ENCODE measurements at regions not wholly inside any gene's neighbourhood (a gene's known extent, or its start where the extent isn't known, plus 50 kb on each side); places are given as distances from the start of the nearest gene placed in this dataset.

DNA sequence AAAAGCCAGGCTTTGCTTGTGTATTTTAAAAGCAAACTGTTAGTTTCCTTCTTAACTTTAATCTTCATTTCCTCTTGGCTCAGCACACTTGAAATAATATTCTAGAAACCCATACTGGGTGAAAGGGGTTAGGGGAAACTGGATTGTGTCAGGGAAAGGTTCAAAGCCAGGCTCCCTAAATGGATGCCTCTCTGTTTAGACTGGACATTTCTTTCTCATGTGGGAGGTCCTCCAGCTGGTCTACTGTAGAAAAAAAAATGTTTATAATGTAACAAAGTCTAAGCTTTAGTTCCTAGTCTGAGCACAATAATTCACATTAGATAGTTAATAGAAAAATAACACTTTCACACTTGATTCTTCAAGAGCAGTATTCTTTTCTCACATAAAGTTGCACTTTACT, 89.0 kb upstream of the AKIRIN2 start:
- Histone ChIP-seq H3K36me3 (ENCODE audit: control insufficient read depth in 2 of 2, extremely low read depth in 1 of 2, insufficient read depth in 2 of 2, low read length in 2 of 2) (no peaks in the 10 kb centered on the region), H4K20me1 (replicated peaks; ENCODE audit: control insufficient read depth, extremely low read depth, insufficient read depth, low read length) (no peaks in the 10 kb centered on the region), H3K9me1 (replicated peaks; ENCODE audit: control insufficient read depth, extremely low read depth, insufficient read depth, low read length) (no peaks in the 10 kb centered on the region), H3K9ac (replicated peaks; ENCODE audit: extremely low read depth, insufficient read depth, low read length) (no peak overlapping the region), H3K27me3 (ENCODE audit: control insufficient read depth in 2 of 2, insufficient read depth in 2 of 2, low read length in 2 of 2) (no peaks in the 10 kb centered on the region), H3K27ac (ENCODE audit: insufficient read depth, low read depth, low read length) (no peak overlapping the region), H3K79me2 (ENCODE audit: control insufficient read depth, insufficient read depth, low read length) (no peaks in the 10 kb centered on the region), H3K4me1 (ENCODE audit: control insufficient read depth, extremely low read depth, insufficient read depth, low read length) (peaks cover 10% of the 10 kb centered on the region), H3K9me3 (replicated peaks; ENCODE audit: control insufficient read depth, insufficient read depth, low read length) (no peaks in the 10 kb centered on the region), H3K4me2 (ENCODE audit: insufficient read depth, low read length) (no peak overlapping the region), H3K4me3 (replicated peaks in 1 of 3; ENCODE audit: insufficient read depth in 1 of 3, low read depth in 1 of 3, low read length in 3 of 3) (no peak overlapping the region), H2AFZ (ENCODE audit: low read depth, low read length) (no peak overlapping the region)
- CTCF ChIA-PET: no interaction called here
- intact Hi-C loops (cut with micrococcal nuclease) (no loop called here), dilution Hi-C loops (cut with MboI; ENCODE audit: extremely low pct_ligation_motif_present, low sequenced_read_pairs) (no loop called here)
- no peak for FAIRE-seq
- no peak for DNase-seq (ENCODE audit: low read depth, low spot score)
- POLR2A ChIA-PET: no interaction called here
- no peak for TF ChIP-seq GATA2 (IDR thresholded peaks at IDR 0.05; ENCODE audit: insufficient read depth, insufficient read length, low read depth, low read length)
- no peak for TF ChIP-seq POLR2A (IDR thresholded peaks at IDR 0.05; ENCODE audit: low read depth, low read length)
- no peak for TF ChIP-seq MYC (IDR thresholded peaks at IDR 0.05; ENCODE audit: low read depth, low read length)
- BruUV-seq (replicated peaks): no TSS peak

DNA sequence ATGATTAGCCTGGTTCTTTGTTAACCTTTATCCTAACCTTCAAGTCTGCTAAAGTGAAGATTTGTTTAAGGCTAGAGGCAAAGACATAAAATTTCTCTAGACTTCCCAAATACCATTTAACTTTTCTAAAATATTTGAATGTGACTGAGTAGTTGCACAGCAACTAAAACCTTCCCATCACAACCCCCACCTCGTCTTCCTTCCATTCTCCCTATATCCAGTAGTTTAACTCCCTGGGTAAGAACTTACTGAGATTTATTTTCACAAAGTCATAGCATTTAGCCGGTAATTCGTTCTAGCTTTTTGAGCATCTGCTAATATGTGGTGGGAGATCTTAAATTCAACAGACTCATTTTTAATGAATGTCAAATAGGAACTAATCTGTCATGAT, 87.9 kb upstream of the AKIRIN2 start:
- H3K36me3 ChIP-seq (ENCODE audit: control insufficient read depth in 2 of 2, extremely low read depth in 1 of 2, insufficient read depth in 2 of 2, low read length in 2 of 2): no peaks in the 10 kb centered on the region
- H3K27me3 ChIP-seq (ENCODE audit: control insufficient read depth in 2 of 2, insufficient read depth in 2 of 2, low read length in 2 of 2): no peaks in the 10 kb centered on the region
- ChIA-PET CTCF (no interaction called here), POLR2A (no interaction called here)
- FAIRE-seq (no peak), DNase-seq (ENCODE audit: low read depth, low spot score) (no peak)
- no peaks in the 10 kb centered on the region for H3K9me3 ChIP-seq (replicated peaks; ENCODE audit: control insufficient read depth, insufficient read depth, low read length)
- no peak overlapping the region for H3K4me2 ChIP-seq (ENCODE audit: insufficient read depth, low read length)
- H2AFZ ChIP-seq (ENCODE audit: low read depth, low read length): no peak overlapping the region
- no peaks in the 10 kb centered on the region for H3K79me2 ChIP-seq (ENCODE audit: control insufficient read depth, insufficient read depth, low read length)
- H3K4me1 ChIP-seq (ENCODE audit: control insufficient read depth, extremely low read depth, insufficient read depth, low read length): peaks cover 10% of the 10 kb centered on the region
- no TSS peak for BruUV-seq (replicated peaks)
- H3K27ac ChIP-seq (ENCODE audit: insufficient read depth, low read depth, low read length): no peak overlapping the region
- no peak overlapping the region for H3K9ac ChIP-seq (replicated peaks; ENCODE audit: extremely low read depth, insufficient read depth, low read length)
- H4K20me1 ChIP-seq (replicated peaks; ENCODE audit: control insufficient read depth, extremely low read depth, insufficient read depth, low read length): no peaks in the 10 kb centered on the region
- no peaks in the 10 kb centered on the region for H3K9me1 ChIP-seq (replicated peaks; ENCODE audit: control insufficient read depth, extremely low read depth, insufficient read depth, low read length)
- no peak overlapping the region for H3K4me3 ChIP-seq (replicated peaks in 1 of 3; ENCODE audit: insufficient read depth in 1 of 3, low read depth in 1 of 3, low read length in 3 of 3)
- dilution Hi-C loops (cut with MboI; ENCODE audit: extremely low pct_ligation_motif_present, low sequenced_read_pairs): no loop called here
- intact Hi-C loops (cut with micrococcal nuclease): no loop called here
- TF ChIP-seq FOS (IDR thresholded peaks at IDR 0.05; ENCODE audit: borderline replicate concordance, insufficient read depth, low read length) (no peak), POLR2AphosphoS5 (IDR thresholded peaks at IDR 0.05; ENCODE audit: insufficient read depth, low read depth, low read length) (no peak), JUN (IDR thresholded peaks at IDR 0.05; ENCODE audit: borderline replicate concordance, insufficient read depth, insufficient read length, low read depth) (no peak), MYC (IDR thresholded peaks at IDR 0.05; ENCODE audit: low read depth, low read length) (no peak), GATA2 (IDR thresholded peaks at IDR 0.05; ENCODE audit: insufficient read depth, insufficient read length, low read depth, low read length) (no peak), POLR2A (IDR thresholded peaks at IDR 0.05; ENCODE audit: low read depth, low read length) (no peak), EZH2 (IDR thresholded peaks at IDR 0.05; ENCODE audit: borderline replicate concordance, low read depth, low read length, severe bottlenecking) (no peak)
- TF ChIP-seq, protein P1, sequence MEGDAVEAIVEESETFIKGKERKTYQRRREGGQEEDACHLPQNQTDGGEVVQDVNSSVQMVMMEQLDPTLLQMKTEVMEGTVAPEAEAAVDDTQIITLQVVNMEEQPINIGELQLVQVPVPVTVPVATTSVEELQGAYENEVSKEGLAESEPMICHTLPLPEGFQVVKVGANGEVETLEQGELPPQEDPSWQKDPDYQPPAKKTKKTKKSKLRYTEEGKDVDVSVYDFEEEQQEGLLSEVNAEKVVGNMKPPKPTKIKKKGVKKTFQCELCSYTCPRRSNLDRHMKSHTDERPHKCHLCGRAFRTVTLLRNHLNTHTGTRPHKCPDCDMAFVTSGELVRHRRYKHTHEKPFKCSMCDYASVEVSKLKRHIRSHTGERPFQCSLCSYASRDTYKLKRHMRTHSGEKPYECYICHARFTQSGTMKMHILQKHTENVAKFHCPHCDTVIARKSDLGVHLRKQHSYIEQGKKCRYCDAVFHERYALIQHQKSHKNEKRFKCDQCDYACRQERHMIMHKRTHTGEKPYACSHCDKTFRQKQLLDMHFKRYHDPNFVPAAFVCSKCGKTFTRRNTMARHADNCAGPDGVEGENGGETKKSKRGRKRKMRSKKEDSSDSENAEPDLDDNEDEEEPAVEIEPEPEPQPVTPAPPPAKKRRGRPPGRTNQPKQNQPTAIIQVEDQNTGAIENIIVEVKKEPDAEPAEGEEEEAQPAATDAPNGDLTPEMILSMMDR (IDR thresholded peaks at IDR 0.05; ENCODE audit: extremely low read depth in 1 of 2, insufficient read depth in 1 of 2, low read depth in 1 of 2, low read length in 2 of 2): no peak
- TF ChIP-seq, protein P2, sequence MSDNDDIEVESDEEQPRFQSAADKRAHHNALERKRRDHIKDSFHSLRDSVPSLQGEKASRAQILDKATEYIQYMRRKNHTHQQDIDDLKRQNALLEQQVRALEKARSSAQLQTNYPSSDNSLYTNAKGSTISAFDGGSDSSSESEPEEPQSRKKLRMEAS (IDR thresholded peaks at IDR 0.05; ENCODE audit: insufficient read depth, insufficient read length): no peak
